ENCODE measurements at regions not wholly inside any gene's neighbourhood (a gene's known extent, or its start where the extent isn't known, plus 50 kb on each side); places are given as distances from the start of the nearest gene placed in this dataset.

- TF ChIP-seq CTCF (conservative IDR thresholded peaks at IDR 0.05) (no peak), EZH2 (IDR thresholded peaks at IDR 0.05; ENCODE audit: low read depth) (no peak)
These were observed 368.4 kb upstream of the E2F7 start for GRCh38 chr12:77433799-77434198.
